Testis (tissue), 2 donors: ENCODE measurements at regions not wholly inside any gene's neighbourhood (a gene's known extent, or its start where the extent isn't known, plus 50 kb on each side); places are given as distances from the start of the nearest gene placed in this dataset.
A peak's percentile ranks its signal among the peaks of the same experiment; 100 is the strongest.
"Not testable (repeated sequence)": the region's sequence is repeated elsewhere in the genome, so short reads cannot be mapped to it uniquely, and the experiment has no call there.

Experiments used
- DNase-seq: peaks from one replicate; pipeline ENCODE4 v3.0.0-alpha.2; 2019
- H3K27ac ChIP-seq, 2 donors: fragments of 200-600 bp; sonication (generic); one replicate each; pipeline ENCODE4 v1.5.1; 2019
- H3K27me3 ChIP-seq: fragments of 200-600 bp; sonication (generic); one replicate; pipeline ENCODE4 v1.5.1; 2019
- H3K36me3 ChIP-seq: fragments of 200-600 bp; sonication (generic); one replicate; pipeline ENCODE4 v1.5.1; 2017; ENCODE audit warnings: low read depth; ENCODE audit errors: missing control alignments
- H3K4me1 ChIP-seq: fragments of 200-600 bp; sonication (generic); one replicate; pipeline ENCODE4 v1.5.1; 2019
- H3K4me3 ChIP-seq, 2 donors: fragments of 200-600 bp; sonication (generic); one replicate each; pipeline ENCODE4 v1.5.1; 2017 to 2019
- H3K9me3 ChIP-seq: fragments of 200-600 bp; sonication (generic); one replicate; pipeline ENCODE4 v1.5.1; 2017
- POLR2A ChIP-seq: fragments of 450-650 bp; IDR thresholded peaks from one replicate; pipeline ENCODE4 v1.6.1; 2017; ENCODE audit warnings: antibody characterized with exemption, mild to moderate bottlenecking, moderate library complexity
- WGBS, 2 donors: methylation state at CpG; one replicate each; pipeline ENCODE4 v1.1.5; 2018; 5-methylcytosine and 5-hydroxymethylcytosine counted together
- intact Hi-C: fragments of 100-400 bp; cut with DNase I; formaldehyde crosslinking; loops from one replicate; pipeline ENCODE4 v1.15.1; 2023; ENCODE audit warnings: low total_unique reads
- TF ChIP-seq, protein P1 (sequence below), 3 experiments: fragments of 450-650 bp in 2 of 3; fragments of 200-600 bp in 1 of 3; sonication (generic) in 1 of 3; IDR thresholded peaks; one replicate each; pipeline ENCODE4 v1.5.1; 2016 to 2019; ENCODE audit warnings: antibody characterized with exemption in 3 of 3, mild to moderate bottlenecking in 2 of 3, moderate library complexity in 1 of 3

GRCh38 chr1:91098299-91098906 is 76.6 kb upstream of the ZNF644 start:
- Histone ChIP-seq H3K36me3 (no peaks in the 10 kb centered on the region), H3K27ac (no peak overlapping the region), H3K9me3 (no peaks in the 10 kb centered on the region), H3K4me3 (no peak overlapping the region), H3K4me1 (no peaks in the 10 kb centered on the region), H3K27me3 (no peaks in the 10 kb centered on the region)
- intact Hi-C loops: no loop called here
- 73 to 87% methylated on average over 3 of the region's 3 CpGs for WGBS, 2 donors
- DNase-seq: no peak
- TF ChIP-seq POLR2A: no peak
- TF ChIP-seq, protein P1, sequence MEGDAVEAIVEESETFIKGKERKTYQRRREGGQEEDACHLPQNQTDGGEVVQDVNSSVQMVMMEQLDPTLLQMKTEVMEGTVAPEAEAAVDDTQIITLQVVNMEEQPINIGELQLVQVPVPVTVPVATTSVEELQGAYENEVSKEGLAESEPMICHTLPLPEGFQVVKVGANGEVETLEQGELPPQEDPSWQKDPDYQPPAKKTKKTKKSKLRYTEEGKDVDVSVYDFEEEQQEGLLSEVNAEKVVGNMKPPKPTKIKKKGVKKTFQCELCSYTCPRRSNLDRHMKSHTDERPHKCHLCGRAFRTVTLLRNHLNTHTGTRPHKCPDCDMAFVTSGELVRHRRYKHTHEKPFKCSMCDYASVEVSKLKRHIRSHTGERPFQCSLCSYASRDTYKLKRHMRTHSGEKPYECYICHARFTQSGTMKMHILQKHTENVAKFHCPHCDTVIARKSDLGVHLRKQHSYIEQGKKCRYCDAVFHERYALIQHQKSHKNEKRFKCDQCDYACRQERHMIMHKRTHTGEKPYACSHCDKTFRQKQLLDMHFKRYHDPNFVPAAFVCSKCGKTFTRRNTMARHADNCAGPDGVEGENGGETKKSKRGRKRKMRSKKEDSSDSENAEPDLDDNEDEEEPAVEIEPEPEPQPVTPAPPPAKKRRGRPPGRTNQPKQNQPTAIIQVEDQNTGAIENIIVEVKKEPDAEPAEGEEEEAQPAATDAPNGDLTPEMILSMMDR (IDR thresholded peaks at IDR 0.05): no peak

- H3K9me3 ChIP-seq: not testable (repeated sequence)
Measured at GRCh38 chr1:91095321-91095720, 73.5 kb upstream of the ZNF644 start.

DNA sequence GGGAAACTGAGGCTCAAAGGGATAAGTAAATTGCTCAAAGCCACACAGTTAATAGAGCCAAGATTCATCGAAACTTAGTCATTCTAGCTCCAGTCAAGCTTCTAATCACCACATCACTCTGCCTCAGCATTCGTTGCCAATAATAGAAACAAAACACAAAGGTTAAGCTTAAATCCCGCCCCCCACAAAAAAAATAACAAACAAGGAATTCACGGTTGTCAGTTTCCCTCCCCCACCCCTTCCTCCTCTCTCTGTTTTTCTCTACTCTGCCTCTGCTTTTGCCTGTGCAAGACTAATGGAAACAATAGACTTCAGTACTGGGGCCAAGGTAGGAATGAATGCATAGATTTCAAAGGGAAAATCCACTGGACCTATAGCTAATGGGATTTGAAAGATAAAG is 70.7 kb upstream of the ZNF644 start:
- H3K27ac ChIP-seq: no peak overlapping the region
- TF ChIP-seq, protein P1 (IDR thresholded peaks at IDR 0.05): no peak
- TF ChIP-seq POLR2A: no peak
- H3K36me3 ChIP-seq: no peaks in the 10 kb centered on the region
- intact Hi-C loops: no loop called here
- WGBS, 2 donors: 33 to 39% methylated on average over 4 of the region's 4 CpGs
- H3K27me3 ChIP-seq: no peaks in the 10 kb centered on the region
- no peaks in the 10 kb centered on the region for H3K9me3 ChIP-seq
- DNase-seq: no peak
- no peaks in the 10 kb centered on the region for H3K4me1 ChIP-seq
- H3K4me3 ChIP-seq: no peak overlapping the region

More at GRCh38 chr1:91095321-91095720, 73.5 kb upstream of the ZNF644 start:
- H3K27me3 ChIP-seq, H3K36me3 ChIP-seq, intact Hi-C loops, H3K27ac ChIP-seq, DNase-seq, H3K4me1 ChIP-seq: not testable (repeated sequence)
- peak overlapping the region in 1 of 2 donors; percentile 7 for H3K4me3 ChIP-seq
- 72 to 77% methylated on average over 10 of the region's 10 CpGs for WGBS, 2 donors

GRCh38 chr1:91091812-91092211 is 70.0 kb upstream of the ZNF644 start:
- intact Hi-C loops: no loop called here
- TF ChIP-seq, protein P1 (IDR thresholded peaks at IDR 0.05): no peak
- TF ChIP-seq POLR2A: no peak
- no peaks in the 10 kb centered on the region for H3K36me3 ChIP-seq
- no peak for DNase-seq
- no peaks in the 10 kb centered on the region for H3K9me3 ChIP-seq
- H3K27me3 ChIP-seq: no peaks in the 10 kb centered on the region
- 70 to 71% methylated on average over 7 of the region's 7 CpGs for WGBS, 2 donors
- H3K27ac ChIP-seq: no peak overlapping the region
- no peak overlapping the region for H3K4me3 ChIP-seq
- H3K4me1 ChIP-seq: no peaks in the 10 kb centered on the region

GRCh38 chr1:91080650-91081049 is 58.8 kb upstream of the ZNF644 start:
- H3K9me3 ChIP-seq: no peaks in the 10 kb centered on the region
- 82 to 94% methylated on average over 3 of the region's 3 CpGs for WGBS, 2 donors
- H3K36me3 ChIP-seq: no peaks in the 10 kb centered on the region
- no peak for DNase-seq
- no peak overlapping the region for H3K4me3 ChIP-seq
- H3K4me1 ChIP-seq: no peaks in the 10 kb centered on the region
- H3K27ac ChIP-seq: no peak overlapping the region
- intact Hi-C loops: no loop called here
- H3K27me3 ChIP-seq: no peaks in the 10 kb centered on the region
- no peak for TF ChIP-seq POLR2A
- TF ChIP-seq, protein P1 (IDR thresholded peaks at IDR 0.05): no peak
